ENCODE measurements at regions not wholly inside any gene's neighbourhood (a gene's known extent, or its start where the extent isn't known, plus 50 kb on each side); places are given as distances from the start of the nearest gene placed in this dataset.

- intact Hi-C loops (cut with DNase I): no loop called here
- no peak for DNase-seq
- no peak for ATAC-seq
These were observed 335.6 kb downstream of the BRINP1 start for GRCh38 chr9:119033596-119033995.

- DNase-seq: no peak
- intact Hi-C loops (cut with DNase I): no loop called here
- no peak for ATAC-seq
These were observed 332.3 kb downstream of the BRINP1 start for GRCh38 chr9:119036969-119037368.

GRCh38 chr9:119043996-119044395 lies 325.2 kb downstream of the BRINP1 start:
- no peak for ATAC-seq

GRCh38 chr9:119044806-119045205 lies 324.4 kb downstream of the BRINP1 start:
- DNase-seq: no peak
- peak; percentile 38 to 65 for ATAC-seq
- intact Hi-C loops (cut with DNase I): no loop called here

More at GRCh38 chr9:119043996-119044395, 325.2 kb downstream of the BRINP1 start:
- DNase-seq: no peak
- intact Hi-C loops (cut with DNase I): no loop called here

GRCh38 chr9:119047513-119048307 lies 321.5 kb downstream of the BRINP1 start:
- intact Hi-C loops (cut with DNase I): no loop called here
- no peak for DNase-seq
- ATAC-seq: no peak

- DNase-seq (no peak), ATAC-seq (no peak)
- intact Hi-C loops (cut with DNase I): no loop called here
These were observed 319.0 kb downstream of the BRINP1 start for GRCh38 chr9:119050281-119050680.

GRCh38 chr9:119052339-119053030 lies 316.8 kb downstream of the BRINP1 start:
- intact Hi-C loops (cut with DNase I): no loop called here
- peak; percentile 61 to 77 for ATAC-seq
- DNase-seq: peak; percentile 51

- ATAC-seq (peak in 1 of 2 donors; percentile 19), DNase-seq (no peak)
- intact Hi-C loops (cut with DNase I): no loop called here
These were observed 316.2 kb downstream of the BRINP1 start for GRCh38 chr9:119053070-119053469.

- no peak for DNase-seq
- intact Hi-C loops (cut with DNase I): no loop called here
- ATAC-seq: no peak
These were observed 308.4 kb downstream of the BRINP1 start for GRCh38 chr9:119060629-119061385.

- intact Hi-C loops (cut with DNase I): no loop called here
- ATAC-seq: no peak
- DNase-seq: no peak
These were observed 297.6 kb downstream of the BRINP1 start for GRCh38 chr9:119071636-119072035.

GRCh38 chr9:119074017-119074416 lies 295.2 kb downstream of the BRINP1 start:
- ATAC-seq (no peak), DNase-seq (no peak)
- intact Hi-C loops (cut with DNase I): no loop called here

- DNase-seq: no peak
- intact Hi-C loops (cut with DNase I): no loop called here
- ATAC-seq: no peak
These were observed 291.2 kb downstream of the BRINP1 start for GRCh38 chr9:119078015-119078414.

GRCh38 chr9:119083673-119084072 lies 285.6 kb downstream of the BRINP1 start:
- DNase-seq: no peak
- intact Hi-C loops (cut with DNase I): no loop called here
- ATAC-seq: no peak

- intact Hi-C loops (cut with DNase I): no loop called here
- DNase-seq: no peak
- no peak for ATAC-seq
These were observed 282.6 kb downstream of the BRINP1 start for GRCh38 chr9:119086590-119086989.

- intact Hi-C loops (cut with DNase I): no loop called here
- ATAC-seq (no peak), DNase-seq (no peak)
These were observed 281.2 kb downstream of the BRINP1 start for GRCh38 chr9:119088002-119088547.

- DNase-seq (no peak), ATAC-seq (peak in 1 of 2 donors; percentile 75)
- intact Hi-C loops (cut with DNase I): no loop called here
These were observed 278.2 kb downstream of the BRINP1 start for GRCh38 chr9:119091074-119091473.

- intact Hi-C loops (cut with DNase I): no loop called here
- ATAC-seq (peak in 1 of 2 donors; percentile 30), DNase-seq (no peak)
These were observed 277.1 kb downstream of the BRINP1 start for GRCh38 chr9:119092125-119092524.

- ATAC-seq: peak; percentile 34 to 80
- no peak for DNase-seq
- intact Hi-C loops (cut with DNase I): no loop called here
These were observed 275.1 kb downstream of the BRINP1 start for GRCh38 chr9:119094086-119094485.

GRCh38 chr9:119095072-119095471 lies 274.2 kb downstream of the BRINP1 start:
- ATAC-seq: no peak
- intact Hi-C loops (cut with DNase I): no loop called here

GRCh38 chr9:119101048-119101447 lies 268.2 kb downstream of the BRINP1 start:
- DNase-seq (no peak), ATAC-seq (no peak)
- intact Hi-C loops (cut with DNase I): no loop called here

More at GRCh38 chr9:119095072-119095471, 274.2 kb downstream of the BRINP1 start:
- DNase-seq: no peak
